Neuronal stem cell (in vitro differentiated cells): ENCODE measurements at regions not wholly inside any gene's neighbourhood (a gene's known extent, or its start where the extent isn't known, plus 50 kb on each side); places are given as distances from the start of the nearest gene placed in this dataset.

Experiments
- DNase-seq: peaks from one replicate; pipeline ENCODE4 v3.0.0-alpha.2; 2013; ENCODE audit warnings: low spot score
- H2AFZ ChIP-seq: one replicate; pipeline ENCODE4 v1.6.1; 2013; ENCODE audit warnings: mild to moderate bottlenecking, low read length, inconsistent platforms
- H2AK5ac ChIP-seq: 2 replicates; pipeline ENCODE4 v1.6.1; 2013; ENCODE audit warnings: low read depth, mild to moderate bottlenecking, inconsistent platforms, low read length, moderate library complexity, mixed read lengths
- H2BK120ac ChIP-seq: 2 replicates; pipeline ENCODE4 v1.6.1; 2013; ENCODE audit warnings: low read depth, mild to moderate bottlenecking, inconsistent platforms, low read length, moderate library complexity, mixed read lengths
- H2BK12ac ChIP-seq: one replicate; pipeline ENCODE4 v1.6.1; 2013; ENCODE audit warnings: low read length, inconsistent platforms
- H2BK15ac ChIP-seq: 2 replicates; pipeline ENCODE4 v1.6.1; 2013; ENCODE audit warnings: mild to moderate bottlenecking, low read length, inconsistent platforms, mixed read lengths
- H2BK5ac ChIP-seq: one replicate; pipeline ENCODE4 v1.6.1; 2013; ENCODE audit warnings: inconsistent platforms, mild to moderate bottlenecking, low read length, moderate library complexity
- H3K14ac ChIP-seq: one replicate; pipeline ENCODE4 v1.6.1; 2013; ENCODE audit warnings: low read length, inconsistent platforms
- H3K18ac ChIP-seq: 2 replicates; pipeline ENCODE4 v1.6.1; 2013; ENCODE audit warnings: low read length, inconsistent platforms
- H3K23ac ChIP-seq: 2 replicates; pipeline ENCODE4 v1.6.1; 2013; ENCODE audit warnings: low read depth, mild to moderate bottlenecking, mixed read lengths, low read length, inconsistent platforms; ENCODE audit not compliant: poor library complexity
- H3K27ac ChIP-seq: replicated peaks from 3 replicates; pipeline ENCODE4 v1.5.1; 2013; ENCODE audit warnings: low read length, inconsistent platforms
- H3K27me3 ChIP-seq, 3 experiments: 2 replicates each; pipeline ENCODE4 v1.6.1; 2013; ENCODE audit warnings: low read length in 3 of 3, mild to moderate bottlenecking in 2 of 3, inconsistent platforms in 1 of 3, low read depth in 1 of 3, mixed read lengths in 1 of 3, moderate library complexity in 1 of 3; ENCODE audit not compliant: control insufficient read depth in 3 of 3, insufficient read depth in 3 of 3
- H3K36me3 ChIP-seq, 2 donors: replicated peaks in 1 of 2; 2 replicates each; pipeline ENCODE4 v1.6.1; 2013; ENCODE audit warnings: low read length in 2 of 2; ENCODE audit not compliant: control insufficient read depth in 2 of 2, insufficient read depth in 2 of 2
- H3K4ac ChIP-seq: 2 replicates; pipeline ENCODE4 v1.6.1; 2013; ENCODE audit warnings: inconsistent platforms, mild to moderate bottlenecking, low read length, moderate library complexity
- H3K4me1 ChIP-seq, 2 donors: 1 replicate in 1 of 2; 2 replicates in 1 of 2; pipeline ENCODE4 v1.6.1; 2013; ENCODE audit warnings: low read length in 2 of 2, low read depth in 1 of 2; ENCODE audit not compliant: control insufficient read depth in 2 of 2, insufficient read depth in 1 of 2
- H3K4me2 ChIP-seq: one replicate; pipeline ENCODE4 v1.6.1; 2013; ENCODE audit warnings: mild to moderate bottlenecking, low read length, inconsistent platforms; ENCODE audit not compliant: insufficient read depth, poor library complexity, severe bottlenecking
- H3K4me3 ChIP-seq, 2 donors: 2 replicates each; pipeline ENCODE4 v1.5.1; 2013; ENCODE audit warnings: low read length in 2 of 2, mild to moderate bottlenecking in 2 of 2, inconsistent platforms in 1 of 2, moderate library complexity in 1 of 2
- H3K79me1 ChIP-seq: one replicate; pipeline ENCODE4 v1.6.1; 2013; ENCODE audit warnings: low read depth, mild to moderate bottlenecking, inconsistent platforms, low read length, moderate library complexity
- H3K9ac ChIP-seq: one replicate; pipeline ENCODE4 v1.6.1; 2013; ENCODE audit warnings: mild to moderate bottlenecking, low read depth, low read length, inconsistent platforms; ENCODE audit not compliant: poor library complexity
- H3K9me3 ChIP-seq, 2 donors: replicated peaks in 1 of 2; 2 replicates each; pipeline versions ENCODE3 to v1.6.1; 2013; ENCODE audit warnings: low read length in 2 of 2, mild to moderate bottlenecking in 2 of 2, inconsistent platforms in 1 of 2, low read depth in 1 of 2, mixed read lengths in 1 of 2, moderate library complexity in 1 of 2; ENCODE audit not compliant: control insufficient read depth in 2 of 2, insufficient read depth in 1 of 2
- H4K8ac ChIP-seq: one replicate; pipeline ENCODE4 v1.6.1; 2013; ENCODE audit warnings: low read depth, mild to moderate bottlenecking, inconsistent platforms, low read length, moderate library complexity
- H4K91ac ChIP-seq: one replicate; pipeline ENCODE4 v1.6.1; 2013; ENCODE audit warnings: low read length, low read depth, mild to moderate bottlenecking, inconsistent platforms; ENCODE audit not compliant: poor library complexity
- WGBS, 2 donors: extraction: QIAGEN DNeasy Blood & Tissue Kit; methylation state at CpG; one replicate each; pipeline ENCODE4 v1.1.7; 2013; ENCODE audit warnings: missing lambda C conversion rate in 2 of 2, mixed read lengths in 1 of 2; ENCODE audit not compliant: insufficient read length in 2 of 2, insufficient replicate concordance in 1 of 2; ENCODE audit errors: extremely low coverage in 2 of 2; 5-methylcytosine and 5-hydroxymethylcytosine counted together

- Histone ChIP-seq H3K36me3 (no peaks in the 10 kb centered on the region), H3K4me2 (no peak overlapping the region), H2BK5ac (no peak overlapping the region), H2BK15ac (no peak overlapping the region), H3K18ac (no peak overlapping the region), H3K4me3 (no peak overlapping the region), H2AK5ac (no peak overlapping the region), H2AFZ (no peak overlapping the region), H3K27me3 (no peaks in the 10 kb centered on the region), H2BK120ac (no peak overlapping the region), H3K4ac (no peak overlapping the region), H3K23ac (no peak overlapping the region), H3K79me1 (no peaks in the 10 kb centered on the region), H4K91ac (no peak overlapping the region), H3K9me3 (no peaks in the 10 kb centered on the region), H4K8ac (no peak overlapping the region), H3K9ac (no peak overlapping the region), H2BK12ac (no peak overlapping the region), H3K27ac (no peak overlapping the region), H3K14ac (no peak overlapping the region), H3K4me1 (peaks cover 9% of the 10 kb centered on the region in 2 donors)
- DNase-seq: no peak
These were observed 257.7 kb upstream of the MARCKS start for GRCh38 chr6:113599444-113599843.

DNA sequence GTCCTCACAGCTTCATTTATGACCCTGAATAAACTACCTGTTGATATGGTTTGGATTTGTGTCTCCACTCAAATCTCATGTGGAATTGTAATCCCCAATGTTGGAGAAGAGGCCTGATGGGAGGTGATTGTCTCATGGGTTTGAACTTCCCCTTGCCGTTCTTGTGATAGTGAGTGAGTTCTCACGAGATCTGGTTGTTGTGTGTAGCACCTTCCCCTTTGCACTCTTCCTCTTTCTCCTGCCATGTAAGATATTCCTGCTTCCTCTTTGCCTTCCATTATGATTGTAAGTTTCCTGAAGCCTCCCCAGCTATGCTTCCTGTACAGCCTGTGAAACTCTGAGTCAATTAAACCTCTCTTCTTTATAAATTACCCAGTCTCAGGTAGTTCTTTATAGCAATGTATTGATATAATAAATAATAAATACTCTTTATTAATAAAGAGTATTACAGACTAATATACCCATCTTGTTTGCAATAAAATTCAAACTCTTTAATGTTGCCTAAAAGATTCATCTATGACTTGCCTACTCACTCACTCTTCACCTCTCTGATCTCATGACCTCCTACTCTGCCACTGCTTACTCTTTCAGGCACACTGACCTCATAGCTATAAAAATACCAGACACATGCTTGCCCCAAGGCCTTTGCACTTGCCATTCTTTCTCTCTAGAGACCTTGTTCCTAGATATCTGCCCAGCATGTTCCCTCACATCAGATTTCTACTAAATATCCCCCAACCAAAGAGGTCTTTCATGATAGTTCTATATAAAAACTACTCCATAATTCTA, 256.4 kb upstream of the MARCKS start:
- no peak overlapping the region for H2BK120ac ChIP-seq
- no peaks in the 10 kb centered on the region for H3K36me3 ChIP-seq
- no peak overlapping the region for H4K91ac ChIP-seq
- H3K79me1 ChIP-seq: no peaks in the 10 kb centered on the region
- no peak overlapping the region for H2AK5ac ChIP-seq
- WGBS, 2 donors: no CpG with 5 or more reads among the region's 2 CpGs
- H2BK5ac ChIP-seq: no peak overlapping the region
- H3K4ac ChIP-seq: no peak overlapping the region
- no peak overlapping the region for H2BK12ac ChIP-seq
- no peaks in the 10 kb centered on the region for H3K27me3 ChIP-seq
- H3K27ac ChIP-seq: no peak overlapping the region
- H2BK15ac ChIP-seq: no peak overlapping the region
- H3K9ac ChIP-seq: no peak overlapping the region
- H4K8ac ChIP-seq: no peak overlapping the region
- no peak overlapping the region for H3K4me2 ChIP-seq
- DNase-seq: no peak
- H3K14ac ChIP-seq: no peak overlapping the region
- no peak overlapping the region for H3K4me3 ChIP-seq
- H3K18ac ChIP-seq: no peak overlapping the region
- no peaks in the 10 kb centered on the region for H3K9me3 ChIP-seq
- H3K23ac ChIP-seq: no peak overlapping the region
- H3K4me1 ChIP-seq: peaks cover 7 to 9% of the 10 kb centered on the region in 2 donors
- H2AFZ ChIP-seq: no peak overlapping the region

DNA sequence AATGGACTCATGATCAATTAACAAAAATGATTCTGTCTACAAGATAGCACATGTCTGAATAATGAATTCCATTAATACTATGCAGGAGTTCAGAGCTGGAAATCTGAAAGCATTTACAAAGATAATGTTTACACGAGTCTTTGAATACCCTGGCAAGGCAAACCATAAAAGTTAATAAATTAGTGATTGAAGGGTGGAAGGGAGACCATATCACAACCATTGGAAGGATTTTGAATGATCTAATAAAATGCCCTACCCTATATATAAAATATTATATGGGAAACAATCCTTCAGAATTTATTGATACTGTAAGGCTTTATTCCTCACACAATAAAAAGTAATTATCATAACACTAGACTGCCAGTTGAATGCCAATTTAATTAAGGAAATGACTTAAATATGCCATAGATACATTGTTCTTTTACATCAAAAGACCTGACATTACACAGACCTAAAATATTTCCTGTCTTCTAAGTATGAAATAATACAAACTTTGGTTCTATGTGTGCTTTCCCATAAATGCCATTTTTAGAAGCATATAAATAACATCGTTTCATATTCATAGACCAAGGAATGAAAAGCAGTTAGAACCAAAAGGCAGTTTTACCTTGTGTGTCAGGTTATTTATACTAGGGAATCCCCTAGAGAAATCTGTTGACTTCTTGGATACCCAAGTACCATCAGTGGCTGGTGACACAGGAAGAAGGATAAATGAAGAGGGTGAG, 249.2 kb upstream of the MARCKS start:
- Histone ChIP-seq H3K79me1 (no peaks in the 10 kb centered on the region), H3K4me3 (no peak overlapping the region)

GRCh38 chr6:113610377-113610988, 246.7 kb upstream of the MARCKS start:
- H3K36me3 ChIP-seq: no peaks in the 10 kb centered on the region
- H3K79me1 ChIP-seq: no peaks in the 10 kb centered on the region
- no peak overlapping the region for H2BK12ac ChIP-seq
- no peak overlapping the region for H3K27ac ChIP-seq
- H2AK5ac ChIP-seq: no peak overlapping the region
- H3K4ac ChIP-seq: no peak overlapping the region
- H4K91ac ChIP-seq: no peak overlapping the region
- H3K4me3 ChIP-seq: no peak overlapping the region
- no peak for DNase-seq
- no peak overlapping the region for H3K14ac ChIP-seq
- no CpG with 5 or more reads among the region's 4 CpGs for WGBS, 2 donors
- no peak overlapping the region for H3K4me2 ChIP-seq
- peaks cover 0 to 4% of the 10 kb centered on the region in 2 donors for H3K4me1 ChIP-seq
- peak overlapping the region; percentile 46 for H2AFZ ChIP-seq
- no peak overlapping the region for H2BK15ac ChIP-seq
- H2BK5ac ChIP-seq: no peak overlapping the region
- H4K8ac ChIP-seq: no peak overlapping the region
- H3K18ac ChIP-seq: no peak overlapping the region
- H3K9me3 ChIP-seq: peaks cover 0 to 6% of the 10 kb centered on the region in 2 donors
- no peak overlapping the region for H2BK120ac ChIP-seq
- H3K27me3 ChIP-seq: no peaks in the 10 kb centered on the region
- H3K23ac ChIP-seq: no peak overlapping the region
- H3K9ac ChIP-seq: no peak overlapping the region

More for the DNA sequence above, 249.2 kb upstream of the MARCKS start:
- H3K18ac ChIP-seq: no peak overlapping the region
- H2BK12ac ChIP-seq: no peak overlapping the region
- WGBS, 2 donors: no CpG with 5 or more reads among the region's 2 CpGs
- no peak overlapping the region for H3K9ac ChIP-seq
- H4K8ac ChIP-seq: no peak overlapping the region
- H3K4me1 ChIP-seq: peaks cover 0 to 2% of the 10 kb centered on the region in 2 donors
- no peak overlapping the region for H2BK5ac ChIP-seq
- no peak overlapping the region for H3K14ac ChIP-seq
- no peak overlapping the region for H3K4ac ChIP-seq
- no peak overlapping the region for H4K91ac ChIP-seq
- no peak overlapping the region for H3K23ac ChIP-seq
- no peak overlapping the region for H2AK5ac ChIP-seq
- H3K36me3 ChIP-seq: no peaks in the 10 kb centered on the region
- no peak overlapping the region for H3K27ac ChIP-seq
- H3K27me3 ChIP-seq: no peaks in the 10 kb centered on the region
- no peak overlapping the region for H3K4me2 ChIP-seq
- no peak for DNase-seq
- peaks cover 0 to 1% of the 10 kb centered on the region in 2 donors for H3K9me3 ChIP-seq
- no peak overlapping the region for H2AFZ ChIP-seq
- no peak overlapping the region for H2BK15ac ChIP-seq
- no peak overlapping the region for H2BK120ac ChIP-seq
